Loucy (cell line): ENCODE measurements at regions not wholly inside any gene's neighbourhood (a gene's known extent, or its start where the extent isn't known, plus 50 kb on each side); places are given as distances from the start of the nearest gene placed in this dataset.
A peak's percentile ranks its signal among the peaks of the same experiment; 100 is the strongest.

Source experiments
- H2AFZ ChIP-seq: fragments of 200-600 bp; sonication (generic); 2 replicates; pipeline ENCODE4 v1.6.0; 2016; ENCODE audit warnings: antibody characterized with exemption, mild to moderate bottlenecking, low read length, moderate library complexity
- H3F3A ChIP-seq: fragments of 200-600 bp; 2 replicates; pipeline ENCODE4 v1.6.0; 2016; ENCODE audit warnings: antibody characterized with exemption, low read depth, mild to moderate bottlenecking
- H3K27me3 ChIP-seq: fragments of 200-600 bp; sonication (generic); 2 replicates; pipeline ENCODE4 v1.6.1; 2014; ENCODE audit warnings: low read length, mild to moderate bottlenecking; ENCODE audit not compliant: insufficient read depth, poor library complexity, severe bottlenecking
- H3K36me3 ChIP-seq: fragments of 200-600 bp; sonication (generic); 2 replicates; pipeline ENCODE4 v1.6.1; 2016; ENCODE audit warnings: low read length; ENCODE audit not compliant: insufficient read depth
- H3K4me1 ChIP-seq: fragments of 200-600 bp; sonication (generic); 2 replicates; pipeline ENCODE4 v1.5.1; 2014; ENCODE audit warnings: low read length, mild to moderate bottlenecking; ENCODE audit not compliant: insufficient read depth, poor library complexity, severe bottlenecking
- H3K4me2 ChIP-seq: fragments of 200-600 bp; sonication (generic); 2 replicates; pipeline ENCODE4 v1.6.0; 2014; ENCODE audit warnings: antibody characterized with exemption, low read length, low read depth, mild to moderate bottlenecking; ENCODE audit not compliant: poor library complexity, severe bottlenecking
- H3K4me3 ChIP-seq: fragments of 200-600 bp; sonication (generic); 2 replicates; pipeline ENCODE4 v1.5.1; 2014; ENCODE audit warnings: low read length, mild to moderate bottlenecking, mixed read lengths; ENCODE audit not compliant: poor library complexity, severe bottlenecking
- H3K79me2 ChIP-seq: fragments of 200-600 bp; sonication (generic); 2 replicates; pipeline ENCODE4 v1.6.1; 2014; ENCODE audit warnings: low read length; ENCODE audit not compliant: insufficient read depth
- H3K9ac ChIP-seq: fragments of 200-600 bp; sonication (generic); 2 replicates; pipeline ENCODE4 v1.6.0; 2014; ENCODE audit warnings: mild to moderate bottlenecking, low read depth, low read length, moderate library complexity; ENCODE audit not compliant: poor library complexity, severe bottlenecking
- H3K9me2 ChIP-seq: fragments of 200-600 bp; sonication (generic); replicated peaks from 2 replicates; pipeline ENCODE4 v1.6.1; 2016; ENCODE audit warnings: low read depth, low read length, mixed read lengths
- H3K9me3 ChIP-seq: fragments of 200-600 bp; sonication (generic); 2 replicates; pipeline ENCODE4 v1.6.1; 2014; ENCODE audit warnings: mild to moderate bottlenecking, antibody characterized with exemption, low read length, low read depth; ENCODE audit not compliant: insufficient read depth
- H4K20me1 ChIP-seq: fragments of 200-600 bp; sonication (generic); 2 replicates; pipeline ENCODE4 v1.6.0; 2014; ENCODE audit warnings: antibody characterized with exemption, low read length, mild to moderate bottlenecking; ENCODE audit not compliant: insufficient read depth, poor library complexity, severe bottlenecking
- CTCF ChIP-seq: fragments of 200-600 bp; sonication (generic); conservative IDR thresholded peaks from 2 replicates; pipeline ENCODE4 v1.5.1; 2014; ENCODE audit warnings: mild to moderate bottlenecking, antibody characterized with exemption, low read length
- EZH2phosphoT487 ChIP-seq: fragments of 200-600 bp; IDR thresholded peaks from 2 replicates; pipeline ENCODE4 v1.6.1; 2018; ENCODE audit warnings: antibody characterized with exemption, mild to moderate bottlenecking, moderate library complexity, borderline replicate concordance

- Histone ChIP-seq H3K27me3 (no peaks in the 10 kb centered on the region), H3K9me2 (no peaks in the 10 kb centered on the region), H3K4me3 (no peak overlapping the region), H3K36me3 (no peaks in the 10 kb centered on the region), H3K4me1 (peaks cover 17% of the 10 kb centered on the region), H3K79me2 (no peaks in the 10 kb centered on the region), H3K4me2 (no peak overlapping the region), H2AFZ (no peak overlapping the region), H4K20me1 (no peaks in the 10 kb centered on the region), H3F3A (no peaks in the 10 kb centered on the region), H3K9ac (no peak overlapping the region), H3K9me3 (no peaks in the 10 kb centered on the region)
- TF ChIP-seq EZH2phosphoT487 (no peak), CTCF (no peak)
Measured at GRCh38 chr2:150783015-150783414, 295.5 kb upstream of the RND3 start.

- H3K4me2 ChIP-seq: no peak overlapping the region
- no peaks in the 10 kb centered on the region for H3K36me3 ChIP-seq
- H3K27me3 ChIP-seq: no peaks in the 10 kb centered on the region
- H3K9ac ChIP-seq: no peak overlapping the region
- H3K9me2 ChIP-seq: no peaks in the 10 kb centered on the region
- H3F3A ChIP-seq: no peaks in the 10 kb centered on the region
- no peak overlapping the region for H3K4me3 ChIP-seq
- peaks cover 17% of the 10 kb centered on the region for H3K4me1 ChIP-seq
- no peak overlapping the region for H2AFZ ChIP-seq
- no peaks in the 10 kb centered on the region for H3K79me2 ChIP-seq
- TF ChIP-seq CTCF: no peak
- no peak for TF ChIP-seq EZH2phosphoT487
- H3K9me3 ChIP-seq: no peaks in the 10 kb centered on the region
- H4K20me1 ChIP-seq: no peaks in the 10 kb centered on the region
Measured at GRCh38 chr2:150782613-150783012, 295.1 kb upstream of the RND3 start.

GRCh38 chr2:150781142-150781541 lies 293.7 kb upstream of the RND3 start:
- Histone ChIP-seq H3K4me3 (peak overlapping the region; percentile 34), H3K9ac (no peak overlapping the region), H3K27me3 (no peaks in the 10 kb centered on the region), H3K4me1 (peaks cover 17% of the 10 kb centered on the region), H3K9me3 (no peaks in the 10 kb centered on the region), H3K36me3 (no peaks in the 10 kb centered on the region), H3K79me2 (no peaks in the 10 kb centered on the region), H3F3A (no peaks in the 10 kb centered on the region), H2AFZ (no peak overlapping the region), H3K4me2 (peak overlapping the region; percentile 64), H3K9me2 (no peaks in the 10 kb centered on the region), H4K20me1 (no peaks in the 10 kb centered on the region)
- TF ChIP-seq CTCF (no peak), EZH2phosphoT487 (no peak)
